Brain microvascular endothelial cell (primary cell): ENCODE measurements at regions not wholly inside any gene's neighbourhood (a gene's known extent, or its start where the extent isn't known, plus 50 kb on each side); places are given as distances from the start of the nearest gene placed in this dataset.

Source experiments
- DNase-seq: peaks from one replicate; pipeline ENCODE4 v3.0.0-alpha.2; 2020
- H3K27ac ChIP-seq: fragments of 250-450 bp; sonication (Bioruptor Pico); 2 replicates; pipeline ENCODE4 v1.5.1; 2020; ENCODE audit warnings: mild to moderate bottlenecking, moderate library complexity
- H3K27me3 ChIP-seq: fragments of 250-450 bp; sonication (Bioruptor Pico); replicated peaks from 2 replicates; pipeline ENCODE4 v1.5.1; 2020; ENCODE audit warnings: mild to moderate bottlenecking
- H3K36me3 ChIP-seq: fragments of 250-450 bp; sonication (Bioruptor Pico); replicated peaks from 2 replicates; pipeline ENCODE4 v1.5.1; 2020; ENCODE audit warnings: mild to moderate bottlenecking
- H3K4me3 ChIP-seq: 2 replicates; pipeline ENCODE4 v1.5.1; 2011; ENCODE audit warnings: low read depth, mild to moderate bottlenecking, control low read depth, low read length, moderate library complexity
- in situ Hi-C: cut with HindIII; loops from 2 replicates; pipeline ENCODE4 v1.10.0; 2017; ENCODE audit warnings: low sequenced_read_pairs, low pct_ligation_motif_present
- TF ChIP-seq, protein P1 (sequence below): IDR thresholded peaks from 2 replicates; pipeline ENCODE4 v1.5.1; 2011; ENCODE audit warnings: low read depth, mild to moderate bottlenecking, moderate library complexity, low read length, control low read depth, inconsistent platforms; ENCODE audit errors: missing control alignments

DNA sequence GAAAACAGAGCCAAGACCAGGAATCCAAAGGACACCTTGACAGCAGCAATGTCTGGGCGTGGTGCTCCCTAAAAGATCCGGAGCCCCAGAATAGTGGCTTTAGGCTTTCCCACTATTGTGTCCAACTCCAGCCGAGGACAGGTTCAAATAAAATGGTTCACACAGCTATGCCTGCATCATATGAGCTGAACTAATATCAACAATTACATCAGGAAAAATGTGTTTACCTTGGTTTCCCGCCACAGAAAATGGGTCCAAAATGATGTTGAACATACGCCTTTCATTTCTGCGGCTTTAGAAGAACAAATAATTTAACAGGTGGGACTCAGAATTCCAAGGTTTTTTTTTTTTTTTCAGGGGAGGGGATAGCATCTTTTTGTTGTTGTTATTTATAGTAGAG is 93.6 kb downstream of the OSR1 start:
- TF ChIP-seq, protein P1, sequence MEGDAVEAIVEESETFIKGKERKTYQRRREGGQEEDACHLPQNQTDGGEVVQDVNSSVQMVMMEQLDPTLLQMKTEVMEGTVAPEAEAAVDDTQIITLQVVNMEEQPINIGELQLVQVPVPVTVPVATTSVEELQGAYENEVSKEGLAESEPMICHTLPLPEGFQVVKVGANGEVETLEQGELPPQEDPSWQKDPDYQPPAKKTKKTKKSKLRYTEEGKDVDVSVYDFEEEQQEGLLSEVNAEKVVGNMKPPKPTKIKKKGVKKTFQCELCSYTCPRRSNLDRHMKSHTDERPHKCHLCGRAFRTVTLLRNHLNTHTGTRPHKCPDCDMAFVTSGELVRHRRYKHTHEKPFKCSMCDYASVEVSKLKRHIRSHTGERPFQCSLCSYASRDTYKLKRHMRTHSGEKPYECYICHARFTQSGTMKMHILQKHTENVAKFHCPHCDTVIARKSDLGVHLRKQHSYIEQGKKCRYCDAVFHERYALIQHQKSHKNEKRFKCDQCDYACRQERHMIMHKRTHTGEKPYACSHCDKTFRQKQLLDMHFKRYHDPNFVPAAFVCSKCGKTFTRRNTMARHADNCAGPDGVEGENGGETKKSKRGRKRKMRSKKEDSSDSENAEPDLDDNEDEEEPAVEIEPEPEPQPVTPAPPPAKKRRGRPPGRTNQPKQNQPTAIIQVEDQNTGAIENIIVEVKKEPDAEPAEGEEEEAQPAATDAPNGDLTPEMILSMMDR: no peak
- Histone ChIP-seq H3K4me3 (no peak overlapping the region), H3K27ac (no peak overlapping the region), H3K27me3 (no peaks in the 10 kb centered on the region), H3K36me3 (no peaks in the 10 kb centered on the region)
- no peak for DNase-seq
- in situ Hi-C loops: no loop called here

DNA sequence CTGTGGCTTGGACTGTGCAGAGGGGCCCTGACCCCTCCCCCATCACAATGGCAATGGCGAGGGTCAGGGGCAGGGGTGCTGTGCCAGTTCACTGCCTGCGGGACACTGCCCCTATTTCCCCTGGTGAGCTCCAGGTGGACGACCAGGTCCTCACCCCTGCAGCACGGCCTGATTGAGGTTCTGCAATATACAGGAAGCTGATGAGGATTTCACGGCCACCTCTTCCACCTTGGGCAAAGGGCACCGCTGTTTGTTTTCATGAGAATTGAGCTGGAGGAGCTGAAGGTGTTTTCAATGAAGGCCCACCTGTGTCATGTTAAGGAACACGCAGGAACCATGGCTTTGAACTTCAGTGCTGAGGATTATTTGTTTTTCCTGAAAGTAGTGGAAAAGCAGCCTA is 96.3 kb downstream of the OSR1 start:
- Histone ChIP-seq H3K27me3 (no peaks in the 10 kb centered on the region), H3K36me3 (no peaks in the 10 kb centered on the region), H3K4me3 (no peak overlapping the region), H3K27ac (no peak overlapping the region)
- in situ Hi-C loops: no loop called here
- TF ChIP-seq, protein P1: no peak
- DNase-seq: no peak

DNA sequence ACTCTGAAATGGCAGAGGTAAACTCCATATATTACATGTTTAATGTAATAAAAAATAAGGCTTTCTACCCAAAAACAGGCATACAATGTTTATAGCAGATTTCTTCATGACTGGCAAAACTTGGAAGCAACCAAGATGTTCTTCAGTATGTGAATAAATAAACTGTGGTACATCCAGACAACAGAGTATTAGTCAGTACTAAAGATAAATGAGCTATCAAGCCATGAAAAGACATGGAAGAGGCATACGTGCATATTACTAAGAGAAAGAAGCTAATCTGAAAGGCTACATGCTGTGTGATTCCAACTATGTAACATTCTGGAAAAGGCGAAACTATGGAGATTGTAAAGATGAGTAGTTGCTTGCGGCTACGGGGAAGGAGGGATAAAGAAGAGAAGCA is 97.4 kb downstream of the OSR1 start:
- H3K27me3 ChIP-seq: no peaks in the 10 kb centered on the region
- no peaks in the 10 kb centered on the region for H3K36me3 ChIP-seq
- no peak for DNase-seq
- H3K4me3 ChIP-seq: no peak overlapping the region
- in situ Hi-C loops: no loop called here
- no peak overlapping the region for H3K27ac ChIP-seq
- TF ChIP-seq, protein P1: no peak

DNA sequence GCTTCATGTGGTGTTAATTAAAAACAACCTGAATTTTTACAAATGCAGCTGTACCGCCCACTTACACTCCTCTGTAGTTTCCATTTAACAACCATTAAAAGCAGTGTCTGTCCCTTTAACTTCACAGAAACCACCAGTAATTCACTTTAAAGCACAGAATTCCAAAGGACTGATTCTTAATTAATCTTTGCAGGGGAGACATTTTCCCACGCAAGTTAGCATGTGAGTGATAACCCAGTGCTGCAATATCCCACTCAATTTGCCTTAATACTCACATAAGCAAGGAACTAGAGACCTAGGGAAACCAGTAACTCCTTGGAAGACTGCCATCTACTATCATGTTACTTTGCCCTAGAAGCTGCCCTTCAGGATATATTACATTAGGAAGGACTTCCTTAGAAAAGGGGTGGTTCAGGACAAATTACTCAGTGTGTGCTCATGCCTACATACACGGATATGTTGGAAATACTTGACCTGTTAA is 102.3 kb downstream of the OSR1 start:
- H3K4me3 ChIP-seq: no peak overlapping the region
- in situ Hi-C loops: no loop called here
- peak; percentile 66 for DNase-seq
- H3K27ac ChIP-seq: peak overlapping the region; percentile 32
- TF ChIP-seq, protein P1: no peak
- H3K27me3 ChIP-seq: no peaks in the 10 kb centered on the region
- no peaks in the 10 kb centered on the region for H3K36me3 ChIP-seq

DNA sequence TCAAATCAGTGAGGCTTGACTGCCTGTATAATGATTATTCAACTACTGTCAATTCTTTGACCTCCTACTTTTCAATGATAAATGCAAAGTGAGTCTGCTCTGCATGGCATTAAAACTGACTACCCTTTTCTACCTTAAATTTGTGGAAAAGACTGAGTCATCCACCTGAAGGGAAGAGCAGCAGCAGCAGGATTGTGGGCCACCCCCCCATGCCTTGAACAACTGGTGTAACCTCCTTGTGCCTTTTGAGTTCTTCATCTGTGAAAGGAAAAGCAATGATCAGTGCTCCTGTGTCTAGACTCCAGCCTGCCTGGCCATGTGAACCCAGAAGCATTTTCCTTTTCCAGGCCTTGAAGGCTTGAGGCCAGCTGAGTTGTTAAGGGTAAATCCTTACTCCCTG is 102.9 kb downstream of the OSR1 start:
- TF ChIP-seq, protein P1: no peak
- no peaks in the 10 kb centered on the region for H3K27me3 ChIP-seq
- no peaks in the 10 kb centered on the region for H3K36me3 ChIP-seq
- DNase-seq: no peak
- no peak overlapping the region for H3K4me3 ChIP-seq
- no peak overlapping the region for H3K27ac ChIP-seq
- in situ Hi-C loops: no loop called here

DNA sequence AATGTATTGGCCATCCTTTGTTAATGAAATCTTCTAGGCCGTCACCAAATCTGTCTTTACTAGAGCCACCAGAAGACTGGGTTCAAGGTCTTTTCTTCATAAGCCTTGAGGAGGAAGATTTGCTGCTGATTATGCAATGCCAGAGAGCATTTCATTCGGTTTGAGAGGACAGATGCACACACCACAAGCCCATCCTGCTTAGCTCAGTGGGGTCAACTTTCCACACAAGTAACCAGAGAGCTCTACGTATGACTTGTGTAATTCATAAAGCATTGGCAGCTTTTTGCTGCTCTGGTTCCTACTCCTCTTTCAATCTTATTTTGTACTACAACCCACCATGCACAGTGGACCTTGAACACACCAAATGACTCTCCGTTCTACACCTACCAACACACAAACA is 106.9 kb downstream of the OSR1 start:
- in situ Hi-C loops: no loop called here
- H3K27me3 ChIP-seq: no peaks in the 10 kb centered on the region
- no peak overlapping the region for H3K4me3 ChIP-seq
- H3K36me3 ChIP-seq: no peaks in the 10 kb centered on the region
- no peak overlapping the region for H3K27ac ChIP-seq
- TF ChIP-seq, protein P1: no peak
- no peak for DNase-seq
